ENCODE measurements at regions not wholly inside any gene's neighbourhood (a gene's known extent, or its start where the extent isn't known, plus 50 kb on each side); places are given as distances from the start of the nearest gene placed in this dataset.

GRCh38 chrX:107560980-107561379 lies 67.3 kb upstream of the PRPS1 start:
- no peaks in the 10 kb centered on the region for H3K9me3 ChIP-seq (replicated peaks in 1 of 2; ENCODE audit: control insufficient read depth in 1 of 2, insufficient read depth in 1 of 2, low read length in 2 of 2)
- no peaks in the 10 kb centered on the region for H3K79me2 ChIP-seq (ENCODE audit: insufficient read depth, low read length)
- no peak overlapping the region for H3K4me3 Mint-ChIP-seq
- H3K27me3 Mint-ChIP-seq (ENCODE audit: low read depth in 3 of 3), result peaks cover 1 to 5% (median 2%) of the 10 kb centered on the region in 3 donors
- no peaks in the 10 kb centered on the region for H3K27me3 ChIP-seq (ENCODE audit: control insufficient read depth in 2 of 2, insufficient read depth in 2 of 2, low read length in 2 of 2)
- no peak overlapping the region for H3K4me3 ChIP-seq (replicated peaks in 1 of 3; ENCODE audit: low read depth in 2 of 3, low read length in 3 of 3)
- H2AFZ ChIP-seq (ENCODE audit: insufficient read depth, low read depth, low read length, poor library complexity, severe bottlenecking), result no peak overlapping the region
- no peak overlapping the region for H3K4me2 ChIP-seq (replicated peaks; ENCODE audit: extremely low read depth, low read length, poor library complexity, severe bottlenecking)
- no peak overlapping the region for H3K27ac ChIP-seq (ENCODE audit: low read depth in 1 of 2, low read length in 2 of 2)
- no peak overlapping the region for H3K27ac Mint-ChIP-seq
- no peaks in the 10 kb centered on the region for H4K20me1 ChIP-seq (ENCODE audit: insufficient read depth, low read length)
- no peaks in the 10 kb centered on the region for H3K36me3 ChIP-seq (replicated peaks in 1 of 2; ENCODE audit: control insufficient read depth in 1 of 2, insufficient read depth in 2 of 2, low read length in 2 of 2)
- H3K36me3 Mint-ChIP-seq, result no peaks in the 10 kb centered on the region
- H3K9me3 Mint-ChIP-seq, result no peaks in the 10 kb centered on the region
- no peak overlapping the region for H3K9ac ChIP-seq (ENCODE audit: insufficient read depth, low read length, poor library complexity, severe bottlenecking)
- 100% methylated on average over 1 of the region's 4 CpGs for WGBS (ENCODE audit: insufficient coverage)
- intact Hi-C loops (cut with micrococcal nuclease), result no loop called here
- no peak for DNase-seq
- H3K4me1 Mint-ChIP-seq, result no peaks in the 10 kb centered on the region
- H3K4me1 ChIP-seq (ENCODE audit: control insufficient read depth in 1 of 2, insufficient read depth in 2 of 2, low read length in 2 of 2), result no peaks in the 10 kb centered on the region
- no peak for TF ChIP-seq CTCF (IDR thresholded peaks at IDR 0.05)

GRCh38 chrX:107561468-107562215 lies 66.7 kb upstream of the PRPS1 start:
- DNase-seq, result no peak
- Mint-ChIP-seq H3K27ac (no peak overlapping the region), H3K4me3 (no peak overlapping the region), H3K27me3 (ENCODE audit: low read depth in 3 of 3) (peaks cover 2 to 5% (median 3%) of the 10 kb centered on the region in 3 donors), H3K4me1 (no peaks in the 10 kb centered on the region), H3K9me3 (no peaks in the 10 kb centered on the region), H3K36me3 (no peaks in the 10 kb centered on the region)
- Histone ChIP-seq H3K79me2 (ENCODE audit: insufficient read depth, low read length) (no peaks in the 10 kb centered on the region), H2AFZ (ENCODE audit: insufficient read depth, low read depth, low read length, poor library complexity, severe bottlenecking) (no peak overlapping the region), H3K4me2 (replicated peaks; ENCODE audit: extremely low read depth, low read length, poor library complexity, severe bottlenecking) (no peak overlapping the region), H3K4me3 (replicated peaks in 1 of 3; ENCODE audit: low read depth in 2 of 3, low read length in 3 of 3) (no peak overlapping the region), H3K27ac (ENCODE audit: low read depth in 1 of 2, low read length in 2 of 2) (no peak overlapping the region), H3K27me3 (ENCODE audit: control insufficient read depth in 2 of 2, insufficient read depth in 2 of 2, low read length in 2 of 2) (no peaks in the 10 kb centered on the region), H3K9me3 (replicated peaks in 1 of 2; ENCODE audit: control insufficient read depth in 1 of 2, insufficient read depth in 1 of 2, low read length in 2 of 2) (no peaks in the 10 kb centered on the region), H4K20me1 (ENCODE audit: insufficient read depth, low read length) (no peaks in the 10 kb centered on the region), H3K9ac (ENCODE audit: insufficient read depth, low read length, poor library complexity, severe bottlenecking) (no peak overlapping the region), H3K4me1 (ENCODE audit: control insufficient read depth in 1 of 2, insufficient read depth in 2 of 2, low read length in 2 of 2) (no peaks in the 10 kb centered on the region), H3K36me3 (replicated peaks in 1 of 2; ENCODE audit: control insufficient read depth in 1 of 2, insufficient read depth in 2 of 2, low read length in 2 of 2) (no peaks in the 10 kb centered on the region)
- no CpG with 5 or more reads among the region's 7 CpGs for WGBS (ENCODE audit: insufficient coverage)
- TF ChIP-seq CTCF (IDR thresholded peaks at IDR 0.05), result no peak
- intact Hi-C loops (cut with micrococcal nuclease), result no loop called here

Data from CD14-positive monocyte (primary cell).